ENCODE measurements at regions not wholly inside any gene's neighbourhood (a gene's known extent, or its start where the extent isn't known, plus 50 kb on each side); places are given as distances from the start of the nearest gene placed in this dataset.

- DNase-seq: no peak
These were observed 752.8 kb upstream of the CELF4 start for GRCh38 chr18:38318416-38318815.

- no peak for DNase-seq
These were observed 748.2 kb upstream of the CELF4 start for GRCh38 chr18:38313831-38314230.

GRCh38 chr18:38312532-38312931 is 746.9 kb upstream of the CELF4 start:
- no peak for DNase-seq

GRCh38 chr18:38310936-38311335 is 745.3 kb upstream of the CELF4 start:
- DNase-seq: no peak

GRCh38 chr18:38307914-38308313 is 742.3 kb upstream of the CELF4 start:
- DNase-seq: no peak

- no peak for DNase-seq
These were observed 740.4 kb upstream of the CELF4 start for GRCh38 chr18:38305961-38306360.

GRCh38 chr18:38301621-38302020 is 736.0 kb upstream of the CELF4 start:
- no peak for DNase-seq

- DNase-seq: no peak
These were observed 732.3 kb upstream of the CELF4 start for GRCh38 chr18:38297910-38298309.

GRCh38 chr18:38290229-38290628 is 724.6 kb upstream of the CELF4 start:
- no peak for DNase-seq

GRCh38 chr18:38284972-38285371 is 719.4 kb upstream of the CELF4 start:
- no peak for DNase-seq

GRCh38 chr18:38263066-38263465 is 697.5 kb upstream of the CELF4 start:
- no peak for DNase-seq

- no peak for DNase-seq
These were observed 697.1 kb upstream of the CELF4 start for GRCh38 chr18:38262661-38263060.

- DNase-seq: no peak
These were observed 692.1 kb upstream of the CELF4 start for GRCh38 chr18:38257661-38258060.

GRCh38 chr18:38256366-38256765 is 690.8 kb upstream of the CELF4 start:
- no peak for DNase-seq

- DNase-seq: no peak
These were observed 685.4 kb upstream of the CELF4 start for GRCh38 chr18:38250971-38251370.

GRCh38 chr18:38244480-38244879 is 678.9 kb upstream of the CELF4 start:
- DNase-seq: no peak

- DNase-seq: no peak
These were observed 677.7 kb upstream of the CELF4 start for GRCh38 chr18:38243291-38243690.

GRCh38 chr18:38241736-38242135 is 676.1 kb upstream of the CELF4 start:
- DNase-seq: no peak

- DNase-seq: no peak
These were observed 675.6 kb upstream of the CELF4 start for GRCh38 chr18:38241216-38241615.

- no peak for DNase-seq
These were observed 674.0 kb upstream of the CELF4 start for GRCh38 chr18:38239606-38240005.

GRCh38 chr18:38237796-38238195 is 672.2 kb upstream of the CELF4 start:
- DNase-seq: no peak

- no peak for DNase-seq
These were observed 656.0 kb upstream of the CELF4 start for GRCh38 chr18:38221476-38222100.

GRCh38 chr18:38198956-38199355 is 633.4 kb upstream of the CELF4 start:
- DNase-seq: no peak

- no peak for DNase-seq
These were observed 632.9 kb upstream of the CELF4 start for GRCh38 chr18:38198526-38198925.

- DNase-seq: no peak
These were observed 620.9 kb upstream of the CELF4 start for GRCh38 chr18:38186491-38186890.
